Keratinocyte (primary cell): ENCODE measurements at regions not wholly inside any gene's neighbourhood (a gene's known extent, or its start where the extent isn't known, plus 50 kb on each side); places are given as distances from the start of the nearest gene placed in this dataset.

Experiments
- DNase-seq: peaks from one replicate; pipeline ENCODE4 v3.0.0-alpha.2; 2011; ENCODE audit warnings: low read depth, missing footprints, low spot score
- FAIRE-seq: peaks from 2 replicates; lab custom pipeline; 2011; peaks lifted over from hg19 to GRCh38; lab: Jason Lieb, UNC
- H2AFZ ChIP-seq: 2 replicates; pipeline ENCODE4 v1.6.0; 2012; ENCODE audit warnings: low read length, control low read depth, inconsistent platforms; ENCODE audit not compliant: control insufficient read depth
- H3K27ac ChIP-seq: 2 replicates; pipeline ENCODE4 v1.5.1; 2011; ENCODE audit warnings: low read length; ENCODE audit not compliant: control insufficient read depth, insufficient read depth
- H3K27me3 ChIP-seq: 3 replicates; pipeline ENCODE4 v1.6.0; 2011; ENCODE audit warnings: low read length; ENCODE audit not compliant: control insufficient read depth, insufficient read depth; ENCODE audit errors: extremely low read depth
- H3K36me3 ChIP-seq, 2 experiments: 2 replicates in 1 of 2; 3 replicates in 1 of 2; pipeline ENCODE4 v1.5.1; 2011; ENCODE audit warnings: low read length in 2 of 2, mild to moderate bottlenecking in 1 of 2; ENCODE audit not compliant: control insufficient read depth in 2 of 2, insufficient read depth in 2 of 2; ENCODE audit errors: extremely low read depth in 1 of 2
- H3K4me1 ChIP-seq: 3 replicates; pipeline ENCODE4 v1.5.1; 2011; ENCODE audit warnings: low read length; ENCODE audit not compliant: control insufficient read depth, insufficient read depth; ENCODE audit errors: extremely low read depth
- H3K4me2 ChIP-seq: 3 replicates; pipeline ENCODE4 v1.6.0; 2011; ENCODE audit warnings: low read depth, low read length; ENCODE audit not compliant: control insufficient read depth, insufficient read depth; ENCODE audit errors: extremely low read depth
- H3K4me3 ChIP-seq, 3 experiments: fragments of 200-600 bp in 1 of 3; sonication (generic) in 1 of 3; 2 replicates in 2 of 3; 3 replicates in 1 of 3; pipeline ENCODE4 v1.5.1; 2011 to 2016; ENCODE audit warnings: low read length in 3 of 3, mild to moderate bottlenecking in 3 of 3, control low read depth in 2 of 3, inconsistent platforms in 1 of 3, low read depth in 1 of 3, mixed read lengths in 1 of 3, mixed run types in 1 of 3, moderate library complexity in 1 of 3; ENCODE audit not compliant: control insufficient read depth in 2 of 3, insufficient read depth in 2 of 3; ENCODE audit errors: extremely low read depth in 1 of 3
- H3K79me2 ChIP-seq: 2 replicates; pipeline ENCODE4 v1.6.0; 2012; ENCODE audit warnings: low read length; ENCODE audit not compliant: control insufficient read depth, insufficient read depth
- H3K9ac ChIP-seq: 3 replicates; pipeline ENCODE4 v1.6.0; 2011; ENCODE audit warnings: low read length; ENCODE audit not compliant: control insufficient read depth, insufficient read depth; ENCODE audit errors: extremely low read depth
- H3K9me1 ChIP-seq: 3 replicates; pipeline ENCODE4 v1.6.0; 2011; ENCODE audit warnings: low read length; ENCODE audit not compliant: control insufficient read depth, insufficient read depth; ENCODE audit errors: extremely low read depth
- H3K9me3 ChIP-seq: 2 replicates; pipeline ENCODE4 v1.5.1; 2012; ENCODE audit warnings: low read depth, low read length; ENCODE audit not compliant: control insufficient read depth
- H4K20me1 ChIP-seq: 3 replicates; pipeline ENCODE4 v1.6.0; 2011; ENCODE audit warnings: low read length; ENCODE audit not compliant: control insufficient read depth, insufficient read depth; ENCODE audit errors: extremely low read depth
- EZH2 ChIP-seq: IDR thresholded peaks from one replicate; pipeline ENCODE4 v1.6.1; 2012; ENCODE audit warnings: inconsistent platforms, mild to moderate bottlenecking, low read length, moderate library complexity
- dilution Hi-C: fragments of 300-500 bp; cut with MboI; formaldehyde crosslinking; loops from one replicate; pipeline ENCODE4 v1.7.0; 2020; ENCODE audit warnings: low sequenced_read_pairs; ENCODE audit not compliant: extremely low pct_ligation_motif_present
- TF ChIP-seq, protein P1 (sequence below), 3 experiments: IDR thresholded peaks in 1 of 3; conservative IDR thresholded peaks in 1 of 3; optimal IDR thresholded peaks in 1 of 3; 2 replicates in 2 of 3; 3 replicates in 1 of 3; pipeline versions ENCODE3 to v1.5.1; 2011; ENCODE audit warnings: low read length in 3 of 3, mild to moderate bottlenecking in 3 of 3, moderate library complexity in 2 of 3, control low read depth in 1 of 3, inconsistent platforms in 1 of 3; ENCODE audit not compliant: insufficient read depth in 2 of 3; ENCODE audit errors: extremely low read depth in 1 of 3

DNA sequence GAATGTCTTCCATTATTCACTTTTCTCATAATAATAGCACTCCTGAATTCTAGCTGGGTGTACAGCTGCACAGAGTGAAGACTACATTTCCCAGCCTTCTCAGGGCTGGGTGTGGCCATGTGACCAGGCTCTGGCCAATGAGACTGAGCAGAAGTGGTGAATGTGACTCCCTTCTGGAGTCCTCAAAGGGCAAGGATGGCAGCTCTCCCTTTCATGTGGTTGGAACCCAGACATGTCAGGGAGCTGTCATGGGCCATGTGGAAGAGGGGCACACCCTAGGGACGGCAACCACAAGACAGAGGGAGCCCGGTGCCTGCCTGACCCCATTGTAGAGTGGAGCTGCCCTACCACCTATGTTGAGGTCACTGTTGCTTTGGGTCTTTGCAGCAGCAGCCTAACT lies 312.8 kb upstream of the SULF2 start:
- dilution Hi-C loops: no loop called here
- TF ChIP-seq, protein P1, sequence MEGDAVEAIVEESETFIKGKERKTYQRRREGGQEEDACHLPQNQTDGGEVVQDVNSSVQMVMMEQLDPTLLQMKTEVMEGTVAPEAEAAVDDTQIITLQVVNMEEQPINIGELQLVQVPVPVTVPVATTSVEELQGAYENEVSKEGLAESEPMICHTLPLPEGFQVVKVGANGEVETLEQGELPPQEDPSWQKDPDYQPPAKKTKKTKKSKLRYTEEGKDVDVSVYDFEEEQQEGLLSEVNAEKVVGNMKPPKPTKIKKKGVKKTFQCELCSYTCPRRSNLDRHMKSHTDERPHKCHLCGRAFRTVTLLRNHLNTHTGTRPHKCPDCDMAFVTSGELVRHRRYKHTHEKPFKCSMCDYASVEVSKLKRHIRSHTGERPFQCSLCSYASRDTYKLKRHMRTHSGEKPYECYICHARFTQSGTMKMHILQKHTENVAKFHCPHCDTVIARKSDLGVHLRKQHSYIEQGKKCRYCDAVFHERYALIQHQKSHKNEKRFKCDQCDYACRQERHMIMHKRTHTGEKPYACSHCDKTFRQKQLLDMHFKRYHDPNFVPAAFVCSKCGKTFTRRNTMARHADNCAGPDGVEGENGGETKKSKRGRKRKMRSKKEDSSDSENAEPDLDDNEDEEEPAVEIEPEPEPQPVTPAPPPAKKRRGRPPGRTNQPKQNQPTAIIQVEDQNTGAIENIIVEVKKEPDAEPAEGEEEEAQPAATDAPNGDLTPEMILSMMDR (optimal IDR thresholded peaks at IDR 0.05 in 1 of 3, IDR thresholded peaks at IDR 0.05 in 1 of 3, conservative IDR thresholded peaks at IDR 0.05 in 1 of 3; ENCODE audit: extremely low read depth in 1 of 3, insufficient read depth in 2 of 3, low read length in 3 of 3): no peak
- no peak for TF ChIP-seq EZH2

DNA sequence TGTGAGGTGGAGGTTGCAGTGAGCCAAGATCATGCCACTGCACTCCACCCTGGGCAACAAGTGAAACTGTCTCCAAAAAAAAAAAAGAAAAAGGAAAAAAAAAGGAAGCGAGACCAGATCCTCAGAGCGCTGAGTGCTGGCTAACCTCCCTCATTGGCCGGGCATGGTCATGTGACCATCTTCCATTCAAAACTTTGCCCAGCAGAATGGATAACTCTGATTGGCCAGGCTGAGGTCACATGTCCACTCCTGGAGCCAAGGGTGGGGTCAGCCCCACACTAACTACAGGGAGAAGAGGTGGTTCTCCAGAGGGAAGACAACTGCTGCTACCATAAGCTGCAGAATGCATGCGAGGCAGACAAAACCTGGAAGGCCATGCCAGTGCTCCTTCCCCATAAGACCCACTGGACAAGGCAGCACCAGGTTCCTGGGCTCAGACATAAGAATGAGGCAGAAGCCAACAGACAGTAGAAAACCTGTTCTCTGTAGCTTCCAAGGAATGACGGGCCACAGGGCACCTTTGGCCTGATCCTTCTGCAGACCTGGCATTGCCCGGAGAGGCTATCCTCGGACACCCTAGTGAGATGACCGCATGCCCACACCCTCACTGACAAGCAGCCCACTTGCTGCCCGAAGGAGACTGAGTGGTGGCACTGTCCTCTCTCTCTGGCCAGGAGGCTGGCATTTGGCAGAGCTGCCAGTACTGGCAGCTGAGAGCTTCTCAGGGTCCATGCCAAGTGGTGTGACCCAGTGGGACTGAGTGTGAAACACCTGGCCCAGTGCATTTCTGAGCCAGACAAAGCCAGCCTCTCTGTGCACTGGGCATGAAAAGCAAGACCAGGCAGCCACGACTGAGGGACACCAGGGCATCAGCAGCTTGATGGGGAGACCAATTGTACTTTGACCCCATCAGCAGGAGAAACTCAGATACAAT lies 311.9 kb upstream of the SULF2 start:
- dilution Hi-C loops: no loop called here
- FAIRE-seq (no peak), DNase-seq (no peak)
- Histone ChIP-seq H4K20me1 (no peaks in the 10 kb centered on the region), H3K9ac (no peak overlapping the region), H3K36me3 (no peaks in the 10 kb centered on the region), H3K4me2 (no peak overlapping the region), H3K9me1 (no peaks in the 10 kb centered on the region), H3K79me2 (no peaks in the 10 kb centered on the region), H3K27me3 (peaks cover 4% of the 10 kb centered on the region), H3K4me3 (no peak overlapping the region), H3K9me3 (no peaks in the 10 kb centered on the region), H3K27ac (no peak overlapping the region), H3K4me1 (no peaks in the 10 kb centered on the region), H2AFZ (no peak overlapping the region)
- no peak for TF ChIP-seq EZH2
- TF ChIP-seq, protein P1 (optimal IDR thresholded peaks at IDR 0.05 in 1 of 3, IDR thresholded peaks at IDR 0.05 in 1 of 3, conservative IDR thresholded peaks at IDR 0.05 in 1 of 3; ENCODE audit: extremely low read depth in 1 of 3, insufficient read depth in 2 of 3, low read length in 3 of 3): no peak

More for the DNA sequence above, 312.8 kb upstream of the SULF2 start:
- H3K27me3 ChIP-seq: peaks cover 8% of the 10 kb centered on the region
- H3K36me3 ChIP-seq: no peaks in the 10 kb centered on the region
- H3K9me1 ChIP-seq: no peaks in the 10 kb centered on the region
- FAIRE-seq (no peak), DNase-seq (no peak)
- H2AFZ ChIP-seq: no peak overlapping the region
- H3K4me2 ChIP-seq: no peak overlapping the region
- no peaks in the 10 kb centered on the region for H3K9me3 ChIP-seq
- H3K4me1 ChIP-seq: no peaks in the 10 kb centered on the region
- H3K9ac ChIP-seq: no peak overlapping the region
- H3K4me3 ChIP-seq: no peak overlapping the region
- H3K79me2 ChIP-seq: no peaks in the 10 kb centered on the region
- no peak overlapping the region for H3K27ac ChIP-seq
- H4K20me1 ChIP-seq: no peaks in the 10 kb centered on the region
